ENCODE measurements at regions not wholly inside any gene's neighbourhood (a gene's known extent, or its start where the extent isn't known, plus 50 kb on each side); places are given as distances from the start of the nearest gene placed in this dataset.
A peak's percentile ranks its signal among the peaks of the same experiment; 100 is the strongest.
"Not testable (repeated sequence)": the region's sequence is repeated elsewhere in the genome, so short reads cannot be mapped to it uniquely, and the experiment has no call there.

- H3K4me1 ChIP-seq; H3K9me3 ChIP-seq; H3K36me3 ChIP-seq (replicated peaks); H3K4me3 ChIP-seq; DNase-seq (ENCODE audit: low spot score in 2 of 2); H3K27me3 ChIP-seq (ENCODE audit: low read depth); in situ Hi-C loops (cut with MboI; ENCODE audit: low sequenced_read_pairs): not testable (repeated sequence)
These were observed 63.1 kb upstream of the POTEC start for GRCh38 chr18:14606546-14606945.

- H3K4me3 ChIP-seq; H3K27me3 ChIP-seq (ENCODE audit: low read depth); H3K4me1 ChIP-seq; in situ Hi-C loops (cut with MboI; ENCODE audit: low sequenced_read_pairs); H3K36me3 ChIP-seq (replicated peaks); H3K9me3 ChIP-seq; DNase-seq (ENCODE audit: low spot score in 2 of 2): not testable (repeated sequence)
These were observed 64.0 kb upstream of the POTEC start for GRCh38 chr18:14607360-14607759.

- H3K9me3 ChIP-seq; H3K36me3 ChIP-seq (replicated peaks); DNase-seq (ENCODE audit: low spot score in 2 of 2); H3K27me3 ChIP-seq (ENCODE audit: low read depth); in situ Hi-C loops (cut with MboI; ENCODE audit: low sequenced_read_pairs); H3K4me1 ChIP-seq; H3K4me3 ChIP-seq: not testable (repeated sequence)
These were observed 69.0 kb upstream of the POTEC start for GRCh38 chr18:14612422-14612821.

- H3K9me3 ChIP-seq; H3K27me3 ChIP-seq (ENCODE audit: low read depth); H3K36me3 ChIP-seq (replicated peaks); in situ Hi-C loops (cut with MboI; ENCODE audit: low sequenced_read_pairs); DNase-seq (ENCODE audit: low spot score in 2 of 2); H3K4me3 ChIP-seq; H3K4me1 ChIP-seq: not testable (repeated sequence)
These were observed 71.1 kb upstream of the POTEC start for GRCh38 chr18:14614485-14614884.

- H3K4me3 ChIP-seq; DNase-seq (ENCODE audit: low spot score in 2 of 2); H3K9me3 ChIP-seq; H3K27me3 ChIP-seq (ENCODE audit: low read depth); H3K36me3 ChIP-seq (replicated peaks); in situ Hi-C loops (cut with MboI; ENCODE audit: low sequenced_read_pairs); H3K4me1 ChIP-seq: not testable (repeated sequence)
These were observed 83.9 kb upstream of the POTEC start for GRCh38 chr18:14627336-14627735.

- in situ Hi-C loops (cut with MboI; ENCODE audit: low sequenced_read_pairs); H3K36me3 ChIP-seq (replicated peaks); H3K4me3 ChIP-seq; H3K27me3 ChIP-seq (ENCODE audit: low read depth); H3K9me3 ChIP-seq; DNase-seq (ENCODE audit: low spot score in 2 of 2); H3K4me1 ChIP-seq: not testable (repeated sequence)
These were observed 85.1 kb upstream of the POTEC start for GRCh38 chr18:14628323-14628978.

GRCh38 chr18:14628979-14629325, 85.6 kb upstream of the POTEC start:
- H3K9me3 ChIP-seq; H3K27me3 ChIP-seq (ENCODE audit: low read depth); H3K36me3 ChIP-seq (replicated peaks); in situ Hi-C loops (cut with MboI; ENCODE audit: low sequenced_read_pairs); H3K4me3 ChIP-seq; H3K4me1 ChIP-seq: not testable (repeated sequence)
- DNase-seq (ENCODE audit: low spot score in 2 of 2) = peak; percentile 2 to 11

GRCh38 chr18:14632976-14633375, 89.6 kb upstream of the POTEC start:
- DNase-seq (ENCODE audit: low spot score in 2 of 2); H3K9me3 ChIP-seq; in situ Hi-C loops (cut with MboI; ENCODE audit: low sequenced_read_pairs); H3K36me3 ChIP-seq (replicated peaks); H3K4me1 ChIP-seq; H3K4me3 ChIP-seq; H3K27me3 ChIP-seq (ENCODE audit: low read depth): not testable (repeated sequence)

GRCh38 chr18:14638008-14638407, 94.6 kb upstream of the POTEC start:
- in situ Hi-C loops (cut with MboI; ENCODE audit: low sequenced_read_pairs) = not testable (repeated sequence)

GRCh38 chr18:14641121-14641520, 97.7 kb upstream of the POTEC start:
- H3K36me3 ChIP-seq (replicated peaks); H3K27me3 ChIP-seq (ENCODE audit: low read depth); in situ Hi-C loops (cut with MboI; ENCODE audit: low sequenced_read_pairs); H3K9me3 ChIP-seq; H3K4me1 ChIP-seq; DNase-seq (ENCODE audit: low spot score in 2 of 2); H3K4me3 ChIP-seq: not testable (repeated sequence)

More at GRCh38 chr18:14638008-14638407, 94.6 kb upstream of the POTEC start:
- not testable (repeated sequence) for H3K4me1 ChIP-seq; H3K4me3 ChIP-seq; H3K27me3 ChIP-seq (ENCODE audit: low read depth); H3K9me3 ChIP-seq; DNase-seq (ENCODE audit: low spot score in 2 of 2); H3K36me3 ChIP-seq (replicated peaks)

- H3K36me3 ChIP-seq (replicated peaks); H3K27me3 ChIP-seq (ENCODE audit: low read depth); DNase-seq (ENCODE audit: low spot score in 2 of 2); in situ Hi-C loops (cut with MboI; ENCODE audit: low sequenced_read_pairs); H3K4me3 ChIP-seq; H3K9me3 ChIP-seq; H3K4me1 ChIP-seq: not testable (repeated sequence)
These were observed 100.4 kb upstream of the POTEC start for GRCh38 chr18:14643715-14644290.

- H3K4me3 ChIP-seq; in situ Hi-C loops (cut with MboI; ENCODE audit: low sequenced_read_pairs); H3K27me3 ChIP-seq (ENCODE audit: low read depth); H3K4me1 ChIP-seq; DNase-seq (ENCODE audit: low spot score in 2 of 2); H3K9me3 ChIP-seq; H3K36me3 ChIP-seq (replicated peaks): not testable (repeated sequence)
These were observed 54.9 kb upstream of the ANKRD30B start for GRCh38 chr18:14693051-14693450.

- DNase-seq (ENCODE audit: low spot score in 2 of 2); H3K4me1 ChIP-seq; H3K9me3 ChIP-seq; H3K4me3 ChIP-seq; in situ Hi-C loops (cut with MboI; ENCODE audit: low sequenced_read_pairs); H3K27me3 ChIP-seq (ENCODE audit: low read depth); H3K36me3 ChIP-seq (replicated peaks): not testable (repeated sequence)
These were observed 54.1 kb upstream of the ANKRD30B start for GRCh38 chr18:14693882-14694281.

- H3K9me3 ChIP-seq; in situ Hi-C loops (cut with MboI; ENCODE audit: low sequenced_read_pairs); H3K36me3 ChIP-seq (replicated peaks); DNase-seq (ENCODE audit: low spot score in 2 of 2); H3K4me3 ChIP-seq; H3K27me3 ChIP-seq (ENCODE audit: low read depth); H3K4me1 ChIP-seq: not testable (repeated sequence)
These were observed 50.0 kb upstream of the ANKRD30B start for GRCh38 chr18:14698006-14698405.

Data from HAP-1 (cell line).